HL-60 (cell line): ENCODE measurements at regions not wholly inside any gene's neighbourhood (a gene's known extent, or its start where the extent isn't known, plus 50 kb on each side); places are given as distances from the start of the nearest gene placed in this dataset.

Experiments used
- DNase-seq, 2 experiments: peaks; one replicate each; pipeline ENCODE4 v3.0.0-alpha.2; 2010 to 2020; ENCODE audit warnings: low read depth in 1 of 2, low spot score in 1 of 2
- H3K27ac ChIP-seq: fragments of 250-450 bp; sonication (Bioruptor Pico); replicated peaks from 2 replicates; pipeline ENCODE4 v1.5.1; 2020; ENCODE audit warnings: mild to moderate bottlenecking, moderate library complexity
- H3K27me3 ChIP-seq: fragments of 250-450 bp; sonication (Bioruptor Pico); 2 replicates; pipeline ENCODE4 v1.5.1; 2021; ENCODE audit warnings: mild to moderate bottlenecking, moderate library complexity; ENCODE audit not compliant: insufficient read depth, poor library complexity, severe bottlenecking
- H3K4me3 ChIP-seq: replicated peaks from 2 replicates; pipeline ENCODE4 v1.5.1; 2011; ENCODE audit warnings: mild to moderate bottlenecking, control low read depth, low read length; ENCODE audit not compliant: insufficient read depth
- CTCF ChIP-seq: IDR thresholded peaks from one replicate; pipeline ENCODE4 v1.5.1; 2011; ENCODE audit warnings: low read length, control low read depth, inconsistent platforms; ENCODE audit not compliant: insufficient read depth
- GABPA ChIP-seq: IDR thresholded peaks from 2 replicates; pipeline ENCODE4 v1.6.1; 2012; ENCODE audit warnings: low read depth
- POLR2AphosphoS5 ChIP-seq: IDR thresholded peaks from 2 replicates; pipeline ENCODE4 v1.6.1; 2012; ENCODE audit warnings: low read depth
- REST ChIP-seq: IDR thresholded peaks from 2 replicates; pipeline ENCODE4 v1.6.1; 2012; ENCODE audit warnings: low read depth; ENCODE audit not compliant: insufficient replicate concordance
- SPI1 ChIP-seq: IDR thresholded peaks from 2 replicates; pipeline ENCODE4 v1.6.1; 2012; ENCODE audit warnings: low read depth, mild to moderate bottlenecking, borderline replicate concordance

GRCh38 chr1:101474039-101474665, 237.3 kb downstream of the S1PR1 start:
- Histone ChIP-seq H3K4me3 (no peak overlapping the region), H3K27me3 (peaks cover 2% of the 10 kb centered on the region), H3K27ac (no peak overlapping the region)
- peak; percentile 7 to 11 for DNase-seq
- no peak for TF ChIP-seq SPI1
- TF ChIP-seq CTCF: peak; percentile 64

- TF ChIP-seq CTCF (no peak), SPI1 (no peak), REST (no peak), POLR2AphosphoS5 (no peak), GABPA (no peak)
- H3K27ac ChIP-seq: no peak overlapping the region
Observed at GRCh38 chr1:101476541-101476940, 239.7 kb downstream of the S1PR1 start.

GRCh38 chr1:101479945-101480344, 243.1 kb downstream of the S1PR1 start:
- peaks cover 2% of the 10 kb centered on the region for H3K27me3 ChIP-seq
- no peak overlapping the region for H3K4me3 ChIP-seq
- DNase-seq: no peak
- TF ChIP-seq POLR2AphosphoS5 (no peak), REST (no peak), CTCF (no peak), GABPA (no peak), SPI1 (no peak)
- no peak overlapping the region for H3K27ac ChIP-seq

More at GRCh38 chr1:101476541-101476940, 239.7 kb downstream of the S1PR1 start:
- H3K4me3 ChIP-seq: no peak overlapping the region
- H3K27me3 ChIP-seq: peaks cover 2% of the 10 kb centered on the region
- no peak for DNase-seq

GRCh38 chr1:101482306-101482705, 245.5 kb downstream of the S1PR1 start:
- TF ChIP-seq GABPA (no peak), CTCF (no peak), SPI1 (no peak), REST (no peak), POLR2AphosphoS5 (no peak)
- H3K27me3 ChIP-seq: no peaks in the 10 kb centered on the region
- DNase-seq: no peak
- no peak overlapping the region for H3K27ac ChIP-seq
- no peak overlapping the region for H3K4me3 ChIP-seq
